ENCODE measurements at regions not wholly inside any gene's neighbourhood (a gene's known extent, or its start where the extent isn't known, plus 50 kb on each side); places are given as distances from the start of the nearest gene placed in this dataset.

DNA sequence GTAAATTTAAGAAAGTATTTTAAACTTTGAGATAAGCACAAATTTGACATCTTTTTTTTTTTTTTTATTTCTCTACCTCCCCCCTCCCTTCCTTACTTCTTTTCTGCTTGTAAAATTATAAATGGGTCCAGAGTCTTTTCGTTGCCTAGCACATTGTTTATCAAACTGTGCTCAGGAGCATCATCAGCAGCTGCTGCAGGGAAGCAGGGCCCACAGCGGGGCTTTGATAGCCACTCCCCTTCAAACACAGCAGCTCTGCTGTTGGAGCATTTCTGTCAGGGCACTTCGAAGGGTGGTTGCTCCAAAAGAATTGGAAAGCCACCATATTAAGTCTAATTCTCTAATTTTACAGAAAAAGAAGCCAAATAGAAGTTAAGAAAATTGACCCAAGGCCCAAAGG is 588.3 kb downstream of the SPRY1 start:
- TF ChIP-seq ZNF274 (IDR thresholded peaks at IDR 0.05; ENCODE audit: low read depth, low read length) (no peak), YY1 (IDR thresholded peaks at IDR 0.05; ENCODE audit: insufficient read depth, insufficient read length) (no peak), SUZ12 (IDR thresholded peaks at IDR 0.05; ENCODE audit: extremely low read depth, insufficient read depth, insufficient read length) (no peak)

Data from NT2/D1 (cell line).